GM19397 (cell line): ENCODE measurements at regions not wholly inside any gene's neighbourhood (a gene's known extent, or its start where the extent isn't known, plus 50 kb on each side); places are given as distances from the start of the nearest gene placed in this dataset.
"Not testable (repeated sequence)": the region's sequence is repeated elsewhere in the genome, so short reads cannot be mapped to it uniquely, and the experiment has no call there.

Experiments used
- ATAC-seq: cut with Tn5 transposase; IDR thresholded peaks from one replicate; pipeline ENCODE4 v1.9.1; 2021; ENCODE audit warnings: mild to moderate bottlenecking, moderate library complexity; ENCODE audit not compliant: unreplicated experiment

DNA sequence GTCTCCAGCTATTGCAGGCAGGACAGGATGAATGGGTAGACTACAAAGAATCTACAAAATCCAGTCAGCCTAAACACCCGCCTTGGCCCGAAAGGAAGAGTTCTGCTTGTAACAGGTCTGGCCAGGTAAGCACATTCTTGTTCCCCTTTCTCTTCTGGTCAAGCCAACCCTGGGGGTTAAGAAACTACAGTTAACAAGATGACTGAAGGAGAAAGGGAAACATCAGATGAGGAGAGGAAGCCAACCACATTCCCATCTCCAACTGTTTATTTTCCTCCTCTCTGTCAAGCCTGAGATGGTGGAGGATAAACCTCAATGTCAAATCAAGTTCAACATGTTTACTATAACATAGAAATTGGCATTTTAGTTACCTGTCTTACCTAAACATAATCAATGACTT, 198.9 kb downstream of the IPMK start:
- no peak for ATAC-seq

DNA sequence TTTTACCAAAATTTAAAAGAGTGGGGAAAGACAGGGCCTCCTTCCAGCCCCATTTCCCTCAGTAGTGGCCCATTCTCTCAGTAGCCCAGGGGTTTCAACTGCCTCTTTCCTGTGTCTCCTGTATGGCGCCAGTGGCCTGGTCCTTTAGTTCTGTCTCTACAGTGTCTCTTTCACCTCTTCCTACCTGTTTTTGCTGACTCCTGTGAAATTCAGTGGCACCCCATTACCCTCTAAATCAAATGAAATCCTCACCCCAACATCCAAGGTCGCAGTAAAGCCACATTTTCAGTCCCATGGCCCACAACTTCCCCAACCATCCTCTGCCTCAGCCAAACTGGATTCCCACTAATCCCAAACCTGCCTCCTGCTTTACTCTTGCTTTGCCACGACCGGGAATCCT, 200.7 kb downstream of the IPMK start:
- no peak for ATAC-seq

DNA sequence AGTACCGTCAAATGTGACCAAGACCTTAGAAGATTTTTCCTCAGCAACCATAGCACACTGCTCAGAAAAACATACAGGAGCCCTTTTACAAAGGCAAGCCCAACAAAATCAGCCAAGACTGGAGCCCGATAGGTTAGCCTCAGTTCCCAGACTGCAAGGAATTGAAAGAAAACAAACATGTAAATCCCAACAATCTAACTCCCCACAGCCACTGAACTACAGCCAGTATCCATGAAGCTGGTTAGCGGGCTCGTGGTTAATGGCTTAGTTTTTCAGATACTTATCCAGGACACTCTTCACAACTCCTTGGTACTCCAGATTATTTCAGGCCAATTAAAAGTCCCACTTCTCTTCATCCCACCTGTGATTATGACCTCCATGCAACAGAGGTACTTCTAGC, 201.6 kb downstream of the IPMK start:
- ATAC-seq, result no peak

DNA sequence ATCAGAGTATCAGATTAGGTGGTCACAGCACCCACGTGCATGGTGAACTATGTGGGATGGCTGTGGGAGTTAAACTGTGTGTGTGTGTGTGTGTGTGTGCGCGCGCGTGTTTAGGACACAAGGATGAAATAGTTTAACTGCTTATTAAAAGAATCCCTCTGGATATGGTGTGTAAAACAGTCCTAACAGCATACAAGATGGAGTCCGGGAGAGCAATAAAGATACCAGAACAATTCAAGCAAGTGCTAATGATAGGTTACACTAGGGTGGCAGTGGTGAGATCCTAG, 202.2 kb downstream of the IPMK start:
- ATAC-seq, result no peak

DNA sequence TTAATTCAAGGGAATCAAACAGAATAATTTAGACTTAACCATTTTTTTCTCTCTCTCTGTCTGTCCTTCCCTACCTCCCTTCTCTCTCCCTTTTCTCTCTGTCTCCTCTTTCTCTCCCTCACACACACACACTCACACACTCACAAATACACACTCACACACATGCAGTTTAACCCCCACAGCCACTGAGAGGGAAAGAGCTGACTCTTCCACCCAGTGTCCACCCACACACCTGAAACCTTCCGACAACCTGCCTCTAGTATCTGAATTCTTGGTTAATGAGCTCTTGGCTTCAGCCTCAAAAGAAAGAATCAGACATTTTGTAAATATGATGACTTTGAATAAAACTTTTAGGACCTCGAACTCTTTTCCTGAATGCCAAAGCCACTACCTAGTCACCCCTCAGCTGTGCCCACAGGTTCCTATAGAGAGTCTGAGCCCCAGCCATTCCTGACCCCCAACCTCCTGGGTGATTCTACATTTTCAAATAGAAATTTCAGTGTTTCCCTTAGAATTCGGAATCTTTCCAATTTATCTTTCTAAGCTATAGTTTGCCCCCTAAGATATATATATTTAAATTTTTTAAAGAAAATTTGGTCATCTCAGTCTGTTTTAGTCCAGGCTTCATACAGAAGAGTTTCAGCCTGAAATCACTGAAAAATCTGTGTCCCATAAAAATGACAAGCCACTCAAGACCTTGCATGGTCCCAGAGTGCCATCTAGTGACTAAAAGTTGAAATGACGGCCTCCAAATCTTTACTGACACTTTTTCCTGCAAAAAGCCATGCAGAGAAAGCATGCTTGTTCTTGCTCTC, 202.8 kb downstream of the IPMK start:
- no peak for ATAC-seq

DNA sequence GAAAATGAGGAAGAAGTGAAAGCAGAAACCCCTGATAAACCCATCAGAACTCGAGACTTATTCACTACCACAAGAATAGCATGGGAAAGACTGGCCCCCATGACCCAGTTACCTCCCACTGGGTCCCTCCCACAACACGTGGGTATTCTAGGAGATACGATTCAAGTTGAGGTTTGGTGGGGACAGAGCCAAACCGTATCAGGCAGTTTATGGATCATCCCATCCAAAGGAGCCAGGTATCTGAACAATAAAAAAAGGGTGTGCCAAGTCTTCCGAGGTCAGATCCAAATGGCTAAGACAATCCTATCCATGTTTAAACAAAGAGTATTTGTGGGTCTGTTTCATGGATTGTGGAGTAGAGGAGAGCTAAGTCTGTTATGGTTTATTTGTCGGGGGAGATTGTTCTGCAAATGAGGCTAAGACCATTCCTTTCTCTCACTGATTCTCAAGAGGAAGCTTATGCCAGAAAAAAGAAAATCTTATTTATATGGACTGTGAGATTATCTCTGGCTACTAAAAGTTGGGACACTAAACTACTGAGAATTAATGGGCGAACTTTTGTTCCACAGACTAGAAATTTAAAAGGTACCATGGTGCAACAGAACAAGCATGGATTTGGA, 203.7 kb downstream of the IPMK start:
- no peak for ATAC-seq

DNA sequence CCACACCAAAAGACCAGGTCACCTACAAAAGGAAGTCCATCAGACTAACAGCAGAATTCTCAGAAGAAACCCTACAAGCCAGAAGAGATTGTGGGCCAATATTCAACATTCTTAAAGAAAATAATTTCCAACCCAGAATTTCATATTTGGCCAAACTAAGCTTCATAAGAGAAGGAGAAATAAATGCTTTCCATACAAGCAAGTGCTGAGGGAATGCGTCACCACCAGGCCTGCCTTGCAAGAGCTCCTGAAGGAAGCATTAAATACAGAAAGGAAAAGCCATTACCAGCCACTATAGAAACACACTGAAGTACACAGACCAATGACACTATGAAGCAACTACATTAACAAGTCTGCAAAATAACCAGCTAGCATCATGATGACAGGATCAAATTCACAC, 209.0 kb downstream of the IPMK start:
- not testable (repeated sequence) for ATAC-seq

DNA sequence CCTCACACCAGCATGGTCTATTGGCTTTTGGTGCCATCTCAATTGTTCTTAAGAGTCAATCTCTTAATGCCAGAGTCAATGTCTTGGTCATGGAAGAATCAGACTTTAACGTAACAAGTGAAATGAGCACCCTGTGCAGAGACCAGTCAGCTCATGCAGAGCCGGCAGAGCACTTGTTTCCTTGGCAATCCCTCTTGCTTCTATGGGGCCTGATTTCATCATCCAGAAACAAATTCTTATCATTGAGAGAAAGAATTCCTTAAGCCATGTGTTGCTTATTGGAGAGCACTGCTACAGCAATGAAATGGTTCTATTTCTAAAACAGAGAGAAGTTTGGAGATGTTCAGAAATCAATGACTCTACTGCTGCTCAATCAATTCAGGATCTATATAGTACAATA, 212.8 kb downstream of the IPMK start:
- ATAC-seq, result no peak

DNA sequence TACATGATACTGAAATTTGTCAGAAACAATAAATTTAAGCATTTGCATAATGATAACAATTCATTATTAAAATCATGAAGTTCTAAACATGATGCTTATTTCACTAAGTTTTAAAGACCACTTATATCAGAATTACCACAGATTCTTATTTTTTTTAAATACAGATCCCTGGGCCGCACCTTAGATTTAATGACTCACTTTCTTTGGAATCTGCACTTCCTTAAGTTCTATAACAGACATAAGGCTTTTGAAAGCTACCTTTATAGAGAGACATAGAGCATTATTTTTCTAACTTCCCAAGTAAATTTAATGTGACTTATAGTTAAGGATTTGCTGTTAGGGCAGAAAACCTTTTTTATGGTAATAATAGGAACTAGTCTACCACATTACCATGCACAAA, 214.9 kb downstream of the IPMK start:
- no peak for ATAC-seq

DNA sequence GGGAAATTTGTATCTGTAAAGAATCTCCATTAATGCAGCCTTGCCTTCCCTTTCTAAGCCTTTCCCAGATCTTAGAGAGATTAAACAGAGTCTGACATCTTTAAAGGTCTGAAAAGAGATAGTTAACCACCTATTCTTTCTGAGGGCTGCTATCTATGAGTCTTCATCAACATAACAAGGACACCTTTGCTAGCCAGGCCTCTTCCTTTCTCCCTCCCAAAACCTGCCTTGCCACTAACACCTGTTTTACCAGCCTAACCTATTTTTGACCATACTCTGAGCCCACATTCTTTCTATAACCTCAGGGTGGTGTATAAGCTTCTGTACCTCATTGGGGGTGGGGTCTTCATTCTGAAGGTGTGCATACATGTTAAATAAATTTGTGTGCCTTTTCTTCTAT, 217.1 kb downstream of the IPMK start:
- ATAC-seq, result no peak

DNA sequence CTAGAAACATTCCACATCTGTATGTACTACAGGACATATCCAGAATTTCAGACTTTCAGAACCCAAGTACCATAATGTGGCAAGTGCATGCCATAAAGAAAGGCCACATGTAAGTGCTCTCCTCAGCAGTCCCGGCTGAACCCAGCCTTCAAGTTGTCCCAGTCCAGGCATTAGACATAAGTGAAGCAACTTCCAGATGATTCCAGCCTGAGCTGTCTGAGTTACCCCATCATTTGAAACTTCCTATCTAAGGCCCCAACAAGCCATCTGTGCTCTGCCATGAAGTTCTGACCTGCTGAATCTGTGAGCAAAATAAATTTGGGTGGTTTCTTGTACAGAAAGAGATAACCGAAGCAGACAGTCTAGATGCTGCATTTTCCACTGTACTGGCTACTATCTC, 218.8 kb downstream of the IPMK start:
- ATAC-seq, result no peak

DNA sequence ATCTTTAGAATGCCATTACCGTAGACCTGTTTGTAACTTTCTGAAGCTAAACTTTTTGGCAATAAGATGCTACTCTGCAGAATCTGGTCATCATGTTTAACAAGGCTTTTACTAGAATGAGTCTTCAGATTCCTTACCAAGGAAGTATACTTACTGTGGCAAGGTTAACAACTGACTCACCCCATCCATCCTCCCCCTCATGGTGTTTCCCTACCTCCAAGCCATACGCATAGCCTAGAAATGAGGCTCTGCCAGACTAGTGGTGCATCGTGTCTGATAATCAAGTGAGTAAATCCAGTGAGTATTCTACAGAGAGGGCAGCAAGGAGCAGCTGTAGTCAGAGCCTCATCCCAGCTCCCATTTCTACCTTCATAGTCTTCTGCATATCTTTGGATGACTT, 223.6 kb downstream of the IPMK start:
- no peak for ATAC-seq

DNA sequence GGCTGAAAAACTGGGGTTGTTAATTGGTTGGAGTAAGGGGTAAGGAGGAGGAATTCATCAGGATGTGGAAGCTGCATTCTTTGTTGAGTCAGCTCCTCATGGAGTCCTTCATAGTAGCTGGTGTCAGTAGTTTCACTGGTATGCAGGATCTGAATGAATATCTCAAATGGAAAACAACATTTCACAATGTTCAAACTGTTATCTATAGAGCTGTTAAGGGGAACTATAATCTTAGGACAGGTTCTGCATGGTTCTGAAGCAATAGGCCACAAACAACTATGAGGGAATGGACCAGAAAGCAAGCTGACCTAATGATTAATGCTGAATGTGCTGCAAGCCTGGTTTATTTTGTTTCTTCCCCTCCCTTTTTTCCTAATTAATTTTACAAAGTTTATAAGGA, 225.8 kb downstream of the IPMK start:
- ATAC-seq, result no peak

DNA sequence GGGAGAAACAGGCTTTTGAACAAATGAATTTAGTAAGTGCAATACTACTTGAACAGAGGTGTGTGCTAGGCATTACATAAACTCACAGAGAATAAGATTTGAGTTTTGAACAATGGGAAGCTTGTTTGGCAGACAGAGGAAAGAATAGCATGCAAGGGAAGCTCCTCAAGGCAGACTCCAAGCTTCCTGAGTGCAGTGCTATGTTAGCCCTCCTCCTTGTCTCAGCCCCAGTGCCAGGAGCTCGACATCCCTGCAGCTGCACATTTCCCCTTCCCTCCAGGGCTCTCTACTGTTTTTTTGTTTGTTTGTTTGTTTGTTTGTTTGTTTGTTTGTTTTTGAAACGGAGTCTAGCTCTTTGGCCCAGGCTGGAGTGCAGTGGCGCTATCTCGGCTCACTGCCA, 237.5 kb downstream of the IPMK start:
- ATAC-seq, result no peak

DNA sequence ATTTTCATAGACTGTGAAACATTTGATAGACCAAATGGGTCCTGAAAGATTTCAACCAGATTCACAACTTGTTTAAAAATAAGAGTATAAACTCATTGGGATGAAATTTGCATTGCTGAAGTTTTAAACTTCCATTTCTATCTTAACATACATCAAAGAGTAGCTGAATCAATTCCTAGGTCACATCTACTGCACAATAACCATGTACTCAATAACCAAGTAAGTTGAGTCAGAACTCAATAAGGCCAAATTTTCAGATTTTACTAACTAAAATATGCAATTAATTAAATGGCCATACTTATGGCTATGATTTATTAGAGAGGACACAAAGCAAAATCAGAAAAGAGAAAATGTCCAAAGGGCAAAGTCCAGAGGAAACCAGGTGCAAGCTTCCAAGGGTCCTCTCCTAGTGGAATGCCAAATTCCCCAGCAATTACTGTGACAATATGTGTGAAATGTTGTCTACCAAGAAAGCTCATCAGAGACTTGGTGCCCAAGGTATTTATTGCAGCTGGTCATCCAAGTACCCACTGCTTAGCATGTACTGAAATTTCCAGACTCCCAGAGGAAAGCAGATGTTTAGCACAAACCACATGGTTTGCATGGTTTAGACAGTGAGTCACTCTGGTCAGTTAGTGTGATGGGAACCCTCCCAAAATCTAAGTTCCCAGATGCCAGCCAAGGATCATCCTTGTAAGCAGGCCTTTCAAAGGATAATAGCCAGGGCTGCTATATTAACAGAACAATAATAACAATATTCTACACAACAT, 238.9 kb downstream of the IPMK start:
- ATAC-seq, result no peak

DNA sequence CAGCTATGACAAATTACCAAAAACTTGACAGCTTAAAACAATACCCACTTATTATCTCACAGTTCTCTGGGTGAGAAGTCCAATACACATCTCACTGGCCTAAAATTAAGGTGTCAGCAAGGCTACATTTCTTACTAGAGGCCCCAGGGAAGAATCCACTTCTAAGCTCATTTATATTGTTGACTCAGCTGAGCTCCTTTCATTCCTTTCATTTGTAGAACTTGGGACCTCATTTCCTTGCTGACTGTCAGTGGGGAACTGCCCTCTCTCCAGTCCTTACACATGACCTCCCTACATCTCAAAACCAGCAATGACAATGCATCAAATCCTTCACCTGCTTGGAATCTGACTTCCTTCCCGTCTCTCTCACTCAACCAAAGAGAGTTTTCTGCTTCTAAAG, 240.3 kb downstream of the IPMK start:
- no peak for ATAC-seq

DNA sequence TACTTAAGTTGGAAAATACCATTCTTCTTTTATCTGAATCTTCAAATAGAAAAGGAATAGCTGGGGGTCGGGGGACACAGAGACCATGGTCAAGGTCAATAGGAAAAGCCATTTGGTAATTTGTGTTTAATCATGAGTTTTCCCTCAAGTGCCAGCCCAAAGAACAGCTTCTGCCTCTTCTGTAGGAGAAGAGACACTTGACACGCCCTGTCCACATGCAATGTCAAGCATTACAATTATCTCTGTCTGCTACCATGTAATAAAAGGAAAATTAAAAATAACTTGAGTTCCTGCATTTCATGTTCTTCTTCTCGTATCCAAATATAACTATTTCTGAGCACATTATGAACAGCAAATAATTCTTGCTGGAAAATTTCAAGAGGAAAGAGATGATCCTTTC, 241.7 kb downstream of the IPMK start:
- ATAC-seq, result no peak

DNA sequence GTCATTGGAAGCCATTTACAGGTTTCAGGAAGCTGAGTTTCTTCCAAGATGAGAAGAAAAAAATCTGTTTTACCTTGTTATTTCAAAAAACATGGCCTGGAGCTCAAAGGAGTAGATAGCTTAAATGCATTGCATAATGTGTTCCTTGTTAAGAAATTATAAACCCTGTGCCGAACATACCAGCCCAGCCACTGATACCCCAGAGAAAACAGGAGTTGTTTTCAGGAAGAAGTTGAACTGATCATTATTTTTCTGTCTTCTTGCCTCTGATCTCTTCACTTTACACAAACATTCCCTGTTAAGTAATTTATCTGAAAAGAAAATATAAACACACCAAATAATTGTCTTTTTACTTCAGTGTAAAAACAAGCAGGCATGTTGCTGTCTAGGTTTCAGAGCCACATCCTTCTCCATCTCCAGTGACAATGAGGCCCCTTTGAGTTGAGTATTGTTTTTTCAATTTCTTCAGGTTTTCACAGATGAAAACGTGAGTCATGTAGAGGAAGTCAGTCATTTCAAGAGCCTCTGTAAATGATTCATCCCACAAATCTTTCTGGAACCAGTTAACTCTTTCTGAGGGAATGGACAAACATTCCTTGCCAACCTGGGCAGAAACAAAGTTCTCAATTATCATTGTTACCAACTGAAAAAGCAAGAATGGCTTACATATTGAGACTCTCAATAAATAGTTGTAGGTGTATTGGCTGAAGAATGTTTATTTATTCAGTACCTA, 244.2 kb downstream of the IPMK start:
- ATAC-seq, result no peak

DNA sequence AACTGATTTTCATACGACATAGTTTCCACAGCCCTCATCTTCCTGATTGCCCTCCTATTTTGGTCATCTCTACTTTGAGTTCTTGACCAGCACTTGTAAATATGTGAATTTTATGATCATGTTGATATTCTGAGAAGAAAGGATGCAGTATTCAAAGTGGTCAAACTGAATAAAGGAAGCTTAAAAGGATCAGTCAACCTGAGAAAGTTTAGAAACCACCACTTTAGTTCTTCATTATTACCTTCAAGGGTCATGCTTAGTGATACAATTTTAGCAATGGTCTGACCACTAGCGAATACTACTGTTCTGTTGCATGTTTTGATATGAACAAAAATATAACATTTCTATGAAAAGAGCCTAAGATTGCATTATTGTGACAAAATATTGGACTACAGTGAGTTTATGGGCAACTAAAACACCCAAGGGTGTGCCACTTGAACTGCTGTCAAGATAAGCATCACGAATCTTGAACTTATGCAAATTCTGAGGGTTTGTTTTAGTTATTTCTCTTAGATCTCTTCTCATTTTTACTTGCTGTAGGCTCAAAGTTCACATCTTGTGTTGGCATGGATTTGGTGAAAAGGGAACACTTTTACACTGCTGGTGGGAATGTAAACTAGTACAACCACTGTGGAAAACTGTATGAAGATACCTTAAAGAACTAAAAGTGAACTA, 247.7 kb downstream of the IPMK start:
- peak; percentile 65 for ATAC-seq

DNA sequence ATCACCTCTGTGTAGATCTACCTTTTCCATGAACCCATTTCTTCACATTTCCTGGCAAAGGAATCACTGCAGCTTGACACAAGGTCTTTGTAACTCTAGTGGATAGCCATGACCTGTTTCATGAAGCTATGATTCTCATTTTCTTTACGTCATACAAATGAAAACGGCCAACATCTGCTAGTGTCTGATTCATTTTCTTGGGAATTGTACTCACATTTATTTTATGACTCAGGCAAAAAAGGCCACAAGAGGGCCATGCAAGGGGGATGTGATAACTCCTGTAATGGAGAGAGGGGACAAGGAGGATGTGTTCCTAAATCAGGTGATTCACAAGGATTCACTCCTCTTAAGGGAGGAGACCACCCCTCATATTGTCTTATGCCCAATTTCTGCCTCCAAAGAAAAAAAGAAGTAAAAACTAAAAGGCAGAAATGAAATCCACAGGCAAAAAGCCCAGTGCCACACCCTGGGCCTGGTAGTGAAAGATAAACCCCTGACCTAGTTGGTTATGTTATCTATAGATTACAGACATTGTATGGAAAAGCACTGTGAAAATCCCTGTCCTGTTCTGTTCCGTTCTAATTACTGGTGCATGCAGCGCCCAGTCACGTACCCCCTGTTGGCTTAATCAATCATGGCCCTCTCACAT, 249.9 kb downstream of the IPMK start:
- ATAC-seq, result no peak

DNA sequence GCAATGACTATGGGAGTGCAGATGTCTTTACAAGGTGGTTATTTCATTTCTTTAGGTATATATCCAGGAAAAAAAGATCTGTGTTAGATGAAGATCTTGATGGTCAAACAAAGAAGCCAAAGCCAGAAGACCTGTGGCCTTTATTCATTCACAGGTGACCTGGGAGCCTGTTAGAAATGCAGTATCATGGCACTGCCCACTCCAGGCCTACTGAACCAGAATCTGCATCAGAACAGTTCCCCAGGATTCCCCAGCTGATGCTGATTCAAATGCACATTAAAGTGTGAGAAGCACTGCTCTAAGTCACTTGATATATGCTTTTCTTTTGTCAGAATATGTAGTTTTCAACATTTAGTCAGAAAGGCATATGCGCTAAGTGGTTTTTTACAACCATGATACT, 251.1 kb downstream of the IPMK start:
- no peak for ATAC-seq
